ENCODE measurements at regions not wholly inside any gene's neighbourhood (a gene's known extent, or its start where the extent isn't known, plus 50 kb on each side); places are given as distances from the start of the nearest gene placed in this dataset.

GRCh38 chr1:118589238-118589846 is 398.8 kb downstream of the TBX15 start:
- Histone ChIP-seq H3K27ac (no peak overlapping the region), H3K27me3 (no peaks in the 10 kb centered on the region), H3K9me3 (no peaks in the 10 kb centered on the region), H3K36me3 (no peaks in the 10 kb centered on the region), H3K4me1 (no peaks in the 10 kb centered on the region), H3K4me3 (no peak overlapping the region)
- intact Hi-C loops (cut with DNase I; ENCODE audit: low total_unique reads) = no loop called here
- TF ChIP-seq CTCF (IDR thresholded peaks at IDR 0.05) (no peak), POLR2AphosphoS5 (IDR thresholded peaks at IDR 0.05) (no peak), POLR2A (IDR thresholded peaks at IDR 0.05) (no peak), EP300 (IDR thresholded peaks at IDR 0.05; ENCODE audit: low read depth) (no peak)
- in situ Hi-C loops (cut with MboI; ENCODE audit: low pct_ligation_motif_present in 1 of 4, low pct_unique_long_range_greater_than_20kb in 1 of 4, low sequenced_read_pairs in 3 of 4) = no loop called here
- DNase-seq = no peak
- 38 to 45% methylated on average over 2 to 5 of the region's 5 CpGs for WGBS, 2 donors (ENCODE audit: low coverage in 1 of 2)

- Histone ChIP-seq H3K36me3 (no peaks in the 10 kb centered on the region), H3K4me3 (no peak overlapping the region), H3K27ac (no peak overlapping the region), H3K4me1 (no peaks in the 10 kb centered on the region), H3K9me3 (no peaks in the 10 kb centered on the region), H3K27me3 (no peaks in the 10 kb centered on the region)
- in situ Hi-C loops (cut with MboI; ENCODE audit: low pct_ligation_motif_present in 1 of 4, low pct_unique_long_range_greater_than_20kb in 1 of 4, low sequenced_read_pairs in 3 of 4) (no loop called here), intact Hi-C loops (cut with DNase I; ENCODE audit: low total_unique reads) (no loop called here)
- TF ChIP-seq CTCF (IDR thresholded peaks at IDR 0.05) = no peak
- no peak for TF ChIP-seq POLR2A (IDR thresholded peaks at IDR 0.05)
- no peak for TF ChIP-seq EP300 (IDR thresholded peaks at IDR 0.05; ENCODE audit: low read depth)
- no peak for TF ChIP-seq POLR2AphosphoS5 (IDR thresholded peaks at IDR 0.05)
- no peak for DNase-seq
Measured at GRCh38 chr1:118588566-118588965, 399.6 kb downstream of the TBX15 start.

GRCh38 chr1:118578276-118578675 is 393.2 kb upstream of the SPAG17 start:
- Histone ChIP-seq H3K4me1 (no peaks in the 10 kb centered on the region), H3K4me3 (no peak overlapping the region), H3K27me3 (no peaks in the 10 kb centered on the region), H3K9me3 (peaks cover 0 to 12% of the 10 kb centered on the region in 2 donors), H3K36me3 (no peaks in the 10 kb centered on the region), H3K27ac (no peak overlapping the region)
- intact Hi-C loops (cut with DNase I; ENCODE audit: low total_unique reads) = no loop called here
- in situ Hi-C loops (cut with MboI; ENCODE audit: low pct_ligation_motif_present in 1 of 4, low pct_unique_long_range_greater_than_20kb in 1 of 4, low sequenced_read_pairs in 3 of 4) = no loop called here
- no peak for TF ChIP-seq EP300 (IDR thresholded peaks at IDR 0.05; ENCODE audit: low read depth)
- TF ChIP-seq POLR2A (IDR thresholded peaks at IDR 0.05) = no peak
- TF ChIP-seq POLR2AphosphoS5 (IDR thresholded peaks at IDR 0.05) = no peak
- TF ChIP-seq CTCF (IDR thresholded peaks at IDR 0.05) = no peak
- no peak for DNase-seq

GRCh38 chr1:118575060-118575459 is 390.0 kb upstream of the SPAG17 start:
- in situ Hi-C loops (cut with MboI; ENCODE audit: low pct_ligation_motif_present in 1 of 4, low pct_unique_long_range_greater_than_20kb in 1 of 4, low sequenced_read_pairs in 3 of 4) (no loop called here), intact Hi-C loops (cut with DNase I; ENCODE audit: low total_unique reads) (no loop called here)
- DNase-seq = no peak
- no peaks in the 10 kb centered on the region for H3K36me3 ChIP-seq
- no peak overlapping the region for H3K4me3 ChIP-seq
- H3K9me3 ChIP-seq = peaks cover 0 to 12% of the 10 kb centered on the region in 2 donors
- H3K4me1 ChIP-seq = no peaks in the 10 kb centered on the region
- TF ChIP-seq POLR2AphosphoS5 (IDR thresholded peaks at IDR 0.05) (no peak), CTCF (IDR thresholded peaks at IDR 0.05) (no peak), EP300 (IDR thresholded peaks at IDR 0.05; ENCODE audit: low read depth) (no peak), POLR2A (IDR thresholded peaks at IDR 0.05) (no peak)
- no peaks in the 10 kb centered on the region for H3K27me3 ChIP-seq
- H3K27ac ChIP-seq = no peak overlapping the region
- WGBS, 2 donors (ENCODE audit: low coverage in 1 of 2) = 80 to 96% methylated on average over 1 to 2 of the region's 2 CpGs

All from transverse colon (tissue), 4 donors.